ENCODE measurements at regions not wholly inside any gene's neighbourhood (a gene's known extent, or its start where the extent isn't known, plus 50 kb on each side); places are given as distances from the start of the nearest gene placed in this dataset.

DNA sequence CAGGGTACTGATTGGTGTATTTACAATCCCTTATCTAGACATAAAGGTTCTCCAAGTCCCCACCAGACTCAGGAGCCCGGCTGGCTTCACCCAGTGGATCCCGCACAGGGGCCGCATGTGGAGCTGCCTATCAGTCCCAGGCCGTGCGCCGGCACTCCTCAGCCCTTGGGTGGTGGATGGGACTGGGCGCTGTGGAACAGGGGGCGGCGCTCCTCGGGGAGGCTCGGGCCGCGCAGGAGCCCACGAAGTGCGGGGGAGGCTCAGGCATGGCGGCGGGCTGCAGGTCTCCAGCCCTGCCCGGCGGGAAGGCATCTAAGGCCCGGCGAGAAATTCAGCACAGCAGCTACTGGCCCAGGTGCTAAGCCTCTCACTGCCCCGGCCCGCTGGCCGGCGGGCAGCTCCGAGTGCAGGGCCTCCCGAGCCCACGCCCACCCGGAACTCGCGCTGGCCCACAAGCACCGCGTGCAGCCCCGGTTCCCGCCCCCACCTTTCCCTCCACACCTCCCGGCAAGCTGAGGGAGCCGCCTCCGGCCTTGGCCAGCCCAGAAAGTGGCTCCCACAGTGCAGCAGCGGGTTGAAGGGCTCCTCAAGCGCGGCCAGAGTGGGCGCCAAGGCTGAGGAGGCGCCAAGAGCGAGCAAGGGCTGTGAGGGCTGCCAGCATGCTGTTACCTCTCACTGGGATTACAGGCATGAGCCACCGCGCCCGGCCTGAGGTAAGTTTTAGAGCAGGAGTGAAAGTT is 60.0 kb upstream of the SCEL start:
- TF ChIP-seq POLR2AphosphoS5 (IDR thresholded peaks at IDR 0.05; ENCODE audit: borderline replicate concordance, low read depth, low read length) = no peak
- no peak for TF ChIP-seq EZH2 (IDR thresholded peaks at IDR 0.05)
